Keratinocyte (primary cell): ENCODE measurements at regions not wholly inside any gene's neighbourhood (a gene's known extent, or its start where the extent isn't known, plus 50 kb on each side); places are given as distances from the start of the nearest gene placed in this dataset.

ENCODE experiments used
- CTCF ChIP-seq, 3 experiments: IDR thresholded peaks in 1 of 3; conservative IDR thresholded peaks in 1 of 3; optimal IDR thresholded peaks in 1 of 3; 2 replicates in 2 of 3; 3 replicates in 1 of 3; pipeline versions ENCODE3 to v1.5.1; 2011; ENCODE audit warnings: low read length in 3 of 3, mild to moderate bottlenecking in 3 of 3, moderate library complexity in 2 of 3, control low read depth in 1 of 3, inconsistent platforms in 1 of 3; ENCODE audit not compliant: insufficient read depth in 2 of 3; ENCODE audit errors: extremely low read depth in 1 of 3
- EZH2 ChIP-seq: IDR thresholded peaks from one replicate; pipeline ENCODE4 v1.6.1; 2012; ENCODE audit warnings: inconsistent platforms, mild to moderate bottlenecking, low read length, moderate library complexity

GRCh38 chr1:72997041-72997440, 714.7 kb upstream of the NEGR1 start:
- TF ChIP-seq CTCF (optimal IDR thresholded peaks at IDR 0.05 in 1 of 3, IDR thresholded peaks at IDR 0.05 in 1 of 3, conservative IDR thresholded peaks at IDR 0.05 in 1 of 3; ENCODE audit: extremely low read depth in 1 of 3, insufficient read depth in 2 of 3, low read length in 3 of 3) (no peak), EZH2 (no peak)
